ENCODE measurements at regions not wholly inside any gene's neighbourhood (a gene's known extent, or its start where the extent isn't known, plus 50 kb on each side); places are given as distances from the start of the nearest gene placed in this dataset.

- no peaks in the 10 kb centered on the region for H3K4me1 Mint-ChIP-seq
- H3K4me3 Mint-ChIP-seq = no peak overlapping the region
- intact Hi-C loops (cut with micrococcal nuclease) = no loop called here
- H3K36me3 Mint-ChIP-seq (ENCODE audit: low read depth) = no peaks in the 10 kb centered on the region
- no peak overlapping the region for H3K27ac Mint-ChIP-seq
- H3K9me3 Mint-ChIP-seq = peaks cover 6% of the 10 kb centered on the region
- DNase-seq = no peak
- H3K27me3 Mint-ChIP-seq = no peaks in the 10 kb centered on the region
Observed at GRCh38 chr1:188355082-188355481, 1526.3 kb downstream of the PLA2G4A start.

- Mint-ChIP-seq H3K27ac (no peak overlapping the region), H3K27me3 (no peaks in the 10 kb centered on the region), H3K36me3 (ENCODE audit: low read depth) (no peaks in the 10 kb centered on the region), H3K9me3 (peaks cover 6% of the 10 kb centered on the region), H3K4me1 (no peaks in the 10 kb centered on the region), H3K4me3 (no peak overlapping the region)
- intact Hi-C loops (cut with micrococcal nuclease) = no loop called here
- no peak for DNase-seq
Observed at GRCh38 chr1:188355847-188356246, 1527.1 kb downstream of the PLA2G4A start.

- no peak for DNase-seq
- H3K27me3 Mint-ChIP-seq = no peaks in the 10 kb centered on the region
- H3K9me3 Mint-ChIP-seq = peaks cover 6% of the 10 kb centered on the region
- intact Hi-C loops (cut with micrococcal nuclease) = no loop called here
- no peaks in the 10 kb centered on the region for H3K4me1 Mint-ChIP-seq
- H3K36me3 Mint-ChIP-seq (ENCODE audit: low read depth) = no peaks in the 10 kb centered on the region
- no peak overlapping the region for H3K27ac Mint-ChIP-seq
- no peak overlapping the region for H3K4me3 Mint-ChIP-seq
Observed at GRCh38 chr1:188359315-188359714, 1530.6 kb downstream of the PLA2G4A start.

GRCh38 chr1:188363943-188364342 lies 1535.2 kb downstream of the PLA2G4A start:
- intact Hi-C loops (cut with micrococcal nuclease) = no loop called here
- no peaks in the 10 kb centered on the region for H3K4me1 Mint-ChIP-seq
- no peaks in the 10 kb centered on the region for H3K27me3 Mint-ChIP-seq
- H3K4me3 Mint-ChIP-seq = no peak overlapping the region
- no peaks in the 10 kb centered on the region for H3K36me3 Mint-ChIP-seq (ENCODE audit: low read depth)
- H3K9me3 Mint-ChIP-seq = peaks cover 6% of the 10 kb centered on the region
- DNase-seq = no peak
- no peak overlapping the region for H3K27ac Mint-ChIP-seq

- H3K27ac Mint-ChIP-seq = no peak overlapping the region
- no peak overlapping the region for H3K4me3 Mint-ChIP-seq
- intact Hi-C loops (cut with micrococcal nuclease) = no loop called here
- H3K4me1 Mint-ChIP-seq = no peaks in the 10 kb centered on the region
- no peaks in the 10 kb centered on the region for H3K36me3 Mint-ChIP-seq (ENCODE audit: low read depth)
- H3K9me3 Mint-ChIP-seq = no peaks in the 10 kb centered on the region
- no peaks in the 10 kb centered on the region for H3K27me3 Mint-ChIP-seq
- no peak for DNase-seq
Observed at GRCh38 chr1:188364927-188365449, 1536.2 kb downstream of the PLA2G4A start.

- no peaks in the 10 kb centered on the region for H3K36me3 Mint-ChIP-seq (ENCODE audit: low read depth)
- no peak overlapping the region for H3K27ac Mint-ChIP-seq
- intact Hi-C loops (cut with micrococcal nuclease) = no loop called here
- H3K9me3 Mint-ChIP-seq = no peaks in the 10 kb centered on the region
- H3K4me3 Mint-ChIP-seq = no peak overlapping the region
- DNase-seq = no peak
- H3K27me3 Mint-ChIP-seq = no peaks in the 10 kb centered on the region
- no peaks in the 10 kb centered on the region for H3K4me1 Mint-ChIP-seq
Observed at GRCh38 chr1:188365874-188366273, 1537.1 kb downstream of the PLA2G4A start.

GRCh38 chr1:188367661-188368060 lies 1538.9 kb downstream of the PLA2G4A start:
- H3K4me3 Mint-ChIP-seq = no peak overlapping the region
- H3K9me3 Mint-ChIP-seq = no peaks in the 10 kb centered on the region
- no peak overlapping the region for H3K27ac Mint-ChIP-seq
- no peaks in the 10 kb centered on the region for H3K27me3 Mint-ChIP-seq
- no peaks in the 10 kb centered on the region for H3K36me3 Mint-ChIP-seq (ENCODE audit: low read depth)
- no peak for DNase-seq
- intact Hi-C loops (cut with micrococcal nuclease) = no loop called here
- no peaks in the 10 kb centered on the region for H3K4me1 Mint-ChIP-seq

- intact Hi-C loops (cut with micrococcal nuclease) = no loop called here
- Mint-ChIP-seq H3K4me3 (no peak overlapping the region), H3K4me1 (no peaks in the 10 kb centered on the region), H3K27ac (no peak overlapping the region), H3K36me3 (ENCODE audit: low read depth) (no peaks in the 10 kb centered on the region), H3K9me3 (peaks cover 4% of the 10 kb centered on the region), H3K27me3 (no peaks in the 10 kb centered on the region)
- DNase-seq = no peak
Observed at GRCh38 chr1:188371295-188371806, 1542.6 kb downstream of the PLA2G4A start.

- peaks cover 7% of the 10 kb centered on the region for H3K9me3 Mint-ChIP-seq
- H3K36me3 Mint-ChIP-seq (ENCODE audit: low read depth) = no peaks in the 10 kb centered on the region
- H3K27ac Mint-ChIP-seq = no peak overlapping the region
- intact Hi-C loops (cut with micrococcal nuclease) = no loop called here
- H3K27me3 Mint-ChIP-seq = no peaks in the 10 kb centered on the region
- no peak overlapping the region for H3K4me3 Mint-ChIP-seq
- no peak for DNase-seq
- H3K4me1 Mint-ChIP-seq = no peaks in the 10 kb centered on the region
Observed at GRCh38 chr1:188372821-188373220, 1544.1 kb downstream of the PLA2G4A start.

- H3K4me1 Mint-ChIP-seq = no peaks in the 10 kb centered on the region
- intact Hi-C loops (cut with micrococcal nuclease) = no loop called here
- no peaks in the 10 kb centered on the region for H3K36me3 Mint-ChIP-seq (ENCODE audit: low read depth)
Observed at GRCh38 chr1:188382851-188383250, 1554.1 kb downstream of the PLA2G4A start.

GRCh38 chr1:188386161-188386560 lies 1557.4 kb downstream of the PLA2G4A start:
- Mint-ChIP-seq H3K27ac (no peak overlapping the region), H3K4me1 (no peaks in the 10 kb centered on the region)

More at GRCh38 chr1:188382851-188383250, 1554.1 kb downstream of the PLA2G4A start:
- Mint-ChIP-seq H3K4me3 (no peak overlapping the region), H3K27ac (no peak overlapping the region), H3K9me3 (no peaks in the 10 kb centered on the region), H3K27me3 (no peaks in the 10 kb centered on the region)
- no peak for DNase-seq

GRCh38 chr1:188386666-188387065 lies 1557.9 kb downstream of the PLA2G4A start:
- intact Hi-C loops (cut with micrococcal nuclease) = no loop called here
- no peak for DNase-seq
- no peak overlapping the region for H3K27ac Mint-ChIP-seq
- H3K4me1 Mint-ChIP-seq = no peaks in the 10 kb centered on the region
- H3K9me3 Mint-ChIP-seq = no peaks in the 10 kb centered on the region
- H3K36me3 Mint-ChIP-seq (ENCODE audit: low read depth) = no peaks in the 10 kb centered on the region
- no peaks in the 10 kb centered on the region for H3K27me3 Mint-ChIP-seq
- no peak overlapping the region for H3K4me3 Mint-ChIP-seq

More at GRCh38 chr1:188386161-188386560, 1557.4 kb downstream of the PLA2G4A start:
- H3K4me3 Mint-ChIP-seq = no peak overlapping the region
- intact Hi-C loops (cut with micrococcal nuclease) = no loop called here
- DNase-seq = no peak
- H3K36me3 Mint-ChIP-seq (ENCODE audit: low read depth) = no peaks in the 10 kb centered on the region
- no peaks in the 10 kb centered on the region for H3K27me3 Mint-ChIP-seq
- no peaks in the 10 kb centered on the region for H3K9me3 Mint-ChIP-seq

GRCh38 chr1:188394677-188395076 lies 1565.9 kb downstream of the PLA2G4A start:
- no peaks in the 10 kb centered on the region for H3K4me1 Mint-ChIP-seq
- H3K9me3 Mint-ChIP-seq = no peaks in the 10 kb centered on the region
- no peak overlapping the region for H3K4me3 Mint-ChIP-seq
- H3K36me3 Mint-ChIP-seq (ENCODE audit: low read depth) = no peaks in the 10 kb centered on the region
- no peak for DNase-seq
- H3K27me3 Mint-ChIP-seq = no peaks in the 10 kb centered on the region
- H3K27ac Mint-ChIP-seq = no peak overlapping the region
- intact Hi-C loops (cut with micrococcal nuclease) = no loop called here

GRCh38 chr1:188397521-188397920 lies 1568.8 kb downstream of the PLA2G4A start:
- peaks cover 3% of the 10 kb centered on the region for H3K9me3 Mint-ChIP-seq
- H3K27ac Mint-ChIP-seq = no peak overlapping the region
- no peak for DNase-seq
- no peak overlapping the region for H3K4me3 Mint-ChIP-seq
- H3K4me1 Mint-ChIP-seq = no peaks in the 10 kb centered on the region
- H3K27me3 Mint-ChIP-seq = no peaks in the 10 kb centered on the region
- no peaks in the 10 kb centered on the region for H3K36me3 Mint-ChIP-seq (ENCODE audit: low read depth)
- intact Hi-C loops (cut with micrococcal nuclease) = no loop called here

GRCh38 chr1:188402986-188403385 lies 1574.2 kb downstream of the PLA2G4A start:
- intact Hi-C loops (cut with micrococcal nuclease) = no loop called here
- H3K36me3 Mint-ChIP-seq (ENCODE audit: low read depth) = no peaks in the 10 kb centered on the region
- no peak overlapping the region for H3K27ac Mint-ChIP-seq
- no peak overlapping the region for H3K4me3 Mint-ChIP-seq
- DNase-seq = no peak
- H3K4me1 Mint-ChIP-seq = no peaks in the 10 kb centered on the region
- H3K27me3 Mint-ChIP-seq = no peaks in the 10 kb centered on the region
- peaks cover 3% of the 10 kb centered on the region for H3K9me3 Mint-ChIP-seq
